GM21723 (cell line): ENCODE measurements at regions not wholly inside any gene's neighbourhood (a gene's known extent, or its start where the extent isn't known, plus 50 kb on each side); places are given as distances from the start of the nearest gene placed in this dataset.
"Not testable (repeated sequence)": the region's sequence is repeated elsewhere in the genome, so short reads cannot be mapped to it uniquely, and the experiment has no call there.

Source experiments
- ATAC-seq: cut with Tn5 transposase; IDR thresholded peaks from one replicate; pipeline ENCODE4 v1.9.1; 2021; ENCODE audit warnings: mild to moderate bottlenecking, moderate library complexity; ENCODE audit not compliant: unreplicated experiment

DNA sequence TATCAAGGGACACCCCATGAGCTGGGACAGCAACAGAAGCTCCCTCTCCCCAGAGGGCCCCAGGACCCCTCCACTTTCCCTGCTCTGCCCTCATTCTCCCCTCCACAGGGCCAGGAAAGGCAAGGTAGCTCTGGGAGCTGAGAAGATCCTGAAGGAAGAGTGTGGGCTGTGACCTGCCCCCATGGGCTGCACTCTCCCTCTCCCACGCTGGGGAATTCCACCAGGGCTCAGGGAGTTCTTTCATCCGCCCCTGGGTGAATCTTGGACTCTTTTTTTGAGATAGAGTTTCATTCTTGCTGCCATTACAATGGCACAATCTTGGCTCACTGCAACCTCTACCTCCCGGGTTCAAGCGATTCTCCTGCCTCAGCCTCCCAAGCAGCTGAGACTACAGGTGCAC lies 73.8 kb downstream of the C9orf50 start:
- ATAC-seq = no peak

DNA sequence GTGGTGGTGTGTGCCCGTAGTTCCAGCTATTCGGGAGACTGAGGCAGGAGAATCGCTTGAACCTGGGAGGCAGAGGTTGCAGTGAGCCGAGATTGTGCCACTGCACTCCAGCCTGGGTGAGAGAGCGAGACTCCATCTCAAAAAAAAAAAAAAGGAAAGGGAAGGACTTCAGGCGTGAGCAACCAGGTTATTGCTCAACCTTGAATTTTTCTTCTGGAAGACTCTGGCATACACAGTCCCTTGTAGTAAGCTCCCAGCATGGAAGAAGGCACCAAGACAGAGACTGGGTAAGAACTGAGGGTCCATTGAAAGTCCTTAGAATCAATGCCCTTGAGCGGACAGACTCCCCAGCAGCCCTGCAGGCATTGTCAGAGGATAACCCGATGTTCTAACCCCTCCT lies 75.0 kb downstream of the C9orf50 start:
- not testable (repeated sequence) for ATAC-seq

DNA sequence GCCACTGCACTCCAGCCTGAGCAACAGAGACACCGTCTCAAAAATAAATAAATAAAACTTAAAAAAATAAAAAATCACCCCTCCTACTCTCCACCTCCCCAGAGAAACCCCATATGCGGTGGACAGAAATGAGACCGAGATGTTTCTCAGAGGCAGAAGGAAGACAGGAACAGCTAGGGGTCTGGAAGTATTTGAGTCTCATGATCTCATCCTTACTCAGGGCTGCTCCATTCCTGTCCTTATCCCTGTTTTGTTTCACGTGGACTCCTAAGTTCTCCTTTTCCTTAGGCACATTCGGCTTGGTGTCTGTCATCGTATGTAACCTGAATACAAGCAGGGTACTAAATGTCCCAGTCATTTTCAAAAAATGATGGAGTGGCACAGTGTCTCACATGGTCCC lies 76.1 kb downstream of the C9orf50 start:
- no peak for ATAC-seq

DNA sequence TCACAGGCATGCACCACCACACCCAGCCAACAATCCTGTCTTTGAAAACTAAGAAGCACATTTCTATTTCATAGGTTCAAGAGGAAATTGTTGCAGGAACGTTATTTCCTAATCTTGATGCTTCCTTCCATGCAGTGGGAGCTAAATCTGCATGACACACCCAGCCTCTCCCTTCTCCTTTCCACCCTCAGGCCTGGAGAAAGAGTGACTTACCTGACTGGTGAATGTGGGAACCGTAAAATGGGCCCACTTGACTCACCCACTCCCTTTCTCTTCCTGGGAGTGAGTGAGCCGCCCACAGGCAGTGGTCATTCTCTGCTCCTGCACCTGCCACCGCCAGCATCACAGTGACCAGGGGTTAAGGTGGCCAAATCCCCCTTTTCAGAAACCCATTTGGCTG lies 78.2 kb downstream of the C9orf50 start:
- no peak for ATAC-seq

DNA sequence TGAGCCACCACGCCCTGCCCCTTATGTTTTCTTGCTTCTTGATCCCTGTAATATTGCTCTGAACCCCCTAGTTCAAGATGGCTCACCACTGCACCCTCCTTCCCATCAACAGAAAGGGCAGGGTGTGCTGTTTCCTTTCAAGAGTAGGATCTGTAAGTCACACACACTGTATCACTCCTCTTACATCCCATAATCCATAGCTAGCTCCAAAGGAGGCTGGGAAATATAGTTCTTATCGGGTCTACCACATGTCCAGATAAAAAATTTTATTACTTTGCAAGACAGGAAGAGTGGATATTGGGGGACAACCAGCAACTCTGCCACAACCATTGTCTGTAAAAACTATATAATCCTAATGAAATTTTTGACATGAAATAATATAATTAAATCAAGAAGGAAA lies 79.6 kb downstream of the C9orf50 start:
- no peak for ATAC-seq

DNA sequence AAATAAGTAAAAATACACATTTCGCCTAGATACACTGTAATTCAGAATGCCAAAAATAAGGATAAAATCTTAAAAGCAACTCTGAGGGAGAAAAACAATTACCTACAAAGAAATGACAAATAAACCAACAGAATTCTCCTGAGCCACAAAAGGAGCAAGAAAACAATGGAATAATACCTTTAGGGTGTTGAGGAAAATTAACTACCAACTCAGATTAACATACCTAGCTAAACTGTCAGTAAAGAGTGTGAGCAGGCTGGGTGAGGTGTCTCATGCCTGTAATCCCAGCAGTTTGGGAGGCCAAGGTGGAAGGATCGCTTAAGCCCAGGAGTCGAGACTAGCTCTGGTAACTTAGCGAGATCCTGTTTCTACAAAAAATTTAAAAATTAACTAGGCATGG lies 81.5 kb downstream of the C9orf50 start:
- no peak for ATAC-seq

DNA sequence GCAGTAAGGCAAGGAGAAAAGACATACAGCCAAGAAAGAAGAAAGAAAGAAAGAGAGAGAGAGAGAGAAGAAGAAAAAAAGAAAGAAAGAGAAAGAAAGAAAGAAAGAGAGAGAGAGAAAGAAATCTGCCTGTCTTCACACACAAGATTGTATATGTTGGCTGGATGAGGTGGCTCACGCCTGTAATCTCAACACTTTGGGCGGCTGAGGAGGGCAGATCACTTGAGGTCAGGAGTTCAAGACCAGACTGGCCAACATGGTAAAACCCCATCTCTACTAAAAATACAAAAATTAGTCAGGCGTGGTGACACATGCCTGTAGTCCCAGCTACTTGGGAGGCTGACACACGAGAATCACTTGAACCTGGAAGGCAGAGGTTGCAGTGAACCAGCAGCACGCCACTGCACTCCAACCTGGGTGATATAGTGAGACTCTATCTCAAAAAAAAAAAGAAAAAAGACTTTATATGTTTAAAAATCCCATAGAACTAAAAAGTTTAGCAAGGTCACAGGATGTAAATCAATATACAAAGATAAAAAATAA lies 89.0 kb downstream of the C9orf50 start:
- ATAC-seq = not testable (repeated sequence)

DNA sequence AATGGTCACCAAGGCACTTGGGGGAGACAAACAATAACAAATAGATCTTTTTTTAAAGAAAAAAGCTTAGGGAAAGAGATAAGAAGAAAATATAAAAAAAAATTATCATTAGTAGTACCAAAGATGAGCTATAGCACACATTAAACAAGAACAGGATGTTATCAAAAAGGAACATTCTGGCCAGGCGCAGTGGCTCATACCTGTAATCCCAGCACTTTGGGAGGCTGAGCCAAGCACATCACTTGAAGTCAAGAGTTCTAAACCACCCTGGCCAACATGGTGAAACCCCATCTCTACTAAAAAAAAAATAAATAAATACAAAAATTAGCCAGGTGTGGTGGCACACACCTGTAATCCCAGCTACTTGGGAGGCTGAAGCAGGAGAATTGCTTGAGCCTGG lies 92.9 kb downstream of the C9orf50 start:
- ATAC-seq = not testable (repeated sequence)

DNA sequence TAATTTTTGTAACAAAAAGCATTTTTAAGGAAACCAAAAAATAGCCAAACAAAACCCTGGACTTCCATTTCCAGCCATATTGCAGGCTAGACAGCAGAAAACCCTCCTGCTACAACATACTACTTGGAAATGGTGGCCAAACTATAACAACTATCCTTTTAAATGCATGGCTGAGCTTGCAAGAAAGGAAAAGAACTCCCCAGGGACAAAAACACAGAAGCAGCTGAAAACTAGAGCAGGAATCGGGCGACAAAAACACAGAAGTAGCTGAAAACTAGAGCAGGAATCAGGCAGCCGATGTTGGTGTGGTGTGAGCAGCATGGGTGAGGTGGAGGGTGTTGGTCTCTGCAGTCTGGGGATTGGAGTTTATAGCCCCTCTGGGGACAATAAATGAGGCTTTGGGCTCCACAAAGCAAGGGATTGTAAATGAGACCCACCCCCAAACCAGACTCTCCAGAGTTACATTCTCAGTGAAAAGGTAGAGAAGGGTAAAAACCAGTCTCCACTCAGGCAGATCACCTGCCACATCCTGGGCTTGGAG lies 95.2 kb downstream of the C9orf50 start:
- no peak for ATAC-seq

DNA sequence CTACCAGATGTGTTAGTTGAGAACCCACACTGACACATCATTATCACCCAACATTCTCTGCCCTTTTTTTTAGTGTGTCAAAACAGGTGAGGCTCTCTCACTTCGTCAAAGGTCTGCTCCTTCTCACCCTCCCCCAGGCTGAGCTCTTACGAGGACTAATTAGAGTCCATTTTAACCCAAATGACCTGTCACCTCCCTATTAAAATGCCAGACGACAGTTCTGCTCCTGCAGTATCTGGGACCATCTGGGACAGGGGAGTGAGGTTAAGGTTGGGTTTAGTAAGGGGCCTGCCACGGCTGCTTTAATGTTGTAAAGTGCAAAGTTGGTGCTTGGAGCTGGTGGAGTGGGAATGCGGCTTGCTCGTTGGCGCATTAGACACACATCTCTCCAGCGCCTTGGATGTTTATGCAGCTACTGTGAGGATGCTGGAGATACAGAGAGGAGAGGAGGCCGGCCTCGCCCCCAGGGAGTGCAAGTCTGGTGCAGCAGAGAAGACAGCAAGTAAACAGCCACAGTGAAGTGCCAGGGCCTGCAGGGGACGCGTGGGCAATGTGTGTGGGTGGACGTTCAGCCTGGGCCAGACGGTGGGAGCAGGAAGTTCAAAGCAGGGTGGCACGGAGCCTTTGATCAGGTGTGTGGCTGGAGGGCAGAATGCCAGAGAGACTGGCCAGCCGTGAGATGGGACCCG lies 96.2 kb downstream of the C9orf50 start:
- no peak for ATAC-seq

DNA sequence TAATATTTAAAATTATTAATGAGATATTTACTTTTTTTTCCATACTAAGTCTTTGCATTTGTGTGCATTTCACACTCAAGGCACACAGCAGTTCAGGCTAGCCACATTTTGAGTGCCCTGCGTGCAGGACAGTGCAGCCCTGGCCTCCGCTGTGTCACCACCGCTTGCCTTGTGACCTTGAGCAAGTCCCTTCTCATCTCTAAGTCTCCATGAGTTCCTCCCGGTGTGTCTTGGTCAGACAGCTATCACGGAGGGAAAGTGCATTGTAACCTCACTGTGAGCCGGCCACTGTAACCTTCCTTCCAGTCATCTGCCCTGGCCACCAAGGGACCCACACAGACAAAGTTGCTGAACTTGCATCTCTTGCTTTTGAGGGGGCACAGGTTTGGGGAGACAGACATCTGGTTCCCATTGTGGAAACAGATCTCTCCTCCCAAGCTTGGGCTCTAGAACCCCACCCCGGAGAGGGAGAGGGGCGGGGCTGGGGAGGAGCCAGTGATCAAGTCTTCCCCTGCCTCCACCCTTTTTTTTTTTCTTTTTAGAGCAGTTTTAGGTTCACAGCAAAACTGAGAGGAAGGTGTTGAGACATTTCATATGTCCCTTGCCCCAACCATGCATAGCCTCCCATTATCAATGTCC lies 96.8 kb downstream of the C9orf50 start:
- no peak for ATAC-seq

DNA sequence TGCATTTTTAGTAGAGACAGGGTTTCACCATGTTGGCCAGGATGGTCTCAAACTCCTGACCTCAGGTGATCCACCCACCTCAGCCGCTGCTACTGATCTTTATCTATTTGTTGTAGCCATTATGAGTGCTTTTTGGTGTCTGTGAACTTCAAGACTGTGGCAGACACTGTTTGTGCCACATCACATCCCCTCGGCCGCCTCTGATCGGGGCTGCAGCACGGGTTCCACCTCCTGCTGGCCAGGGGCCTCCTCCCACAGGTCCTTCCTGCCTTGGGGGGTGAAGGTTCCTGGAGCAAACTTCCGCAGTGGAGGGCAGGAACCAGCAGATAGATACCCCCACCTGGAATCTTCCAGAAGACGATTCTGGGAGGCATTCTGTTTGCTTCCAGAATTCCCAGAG lies 98.5 kb downstream of the C9orf50 start:
- ATAC-seq = no peak

DNA sequence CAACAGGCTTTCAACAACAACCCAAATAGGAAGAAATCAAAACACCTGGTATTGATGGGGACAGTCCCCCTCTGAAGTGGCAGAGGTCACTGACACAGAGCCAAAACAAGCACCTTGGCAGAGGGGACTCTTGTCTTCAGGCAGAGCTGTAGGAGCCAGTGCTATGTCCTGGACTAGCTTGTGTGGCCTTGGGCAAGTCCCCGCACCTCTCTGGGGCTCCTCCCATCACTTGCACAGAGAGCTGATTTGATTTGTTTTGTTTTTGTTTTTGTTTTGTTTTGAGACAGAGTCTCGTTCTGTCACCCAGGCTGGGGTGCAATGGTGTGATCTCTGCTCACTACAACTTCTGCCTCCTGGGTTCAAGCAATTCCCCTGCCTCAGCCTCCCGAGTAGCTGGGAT lies 100.8 kb downstream of the C9orf50 start:
- no peak for ATAC-seq

DNA sequence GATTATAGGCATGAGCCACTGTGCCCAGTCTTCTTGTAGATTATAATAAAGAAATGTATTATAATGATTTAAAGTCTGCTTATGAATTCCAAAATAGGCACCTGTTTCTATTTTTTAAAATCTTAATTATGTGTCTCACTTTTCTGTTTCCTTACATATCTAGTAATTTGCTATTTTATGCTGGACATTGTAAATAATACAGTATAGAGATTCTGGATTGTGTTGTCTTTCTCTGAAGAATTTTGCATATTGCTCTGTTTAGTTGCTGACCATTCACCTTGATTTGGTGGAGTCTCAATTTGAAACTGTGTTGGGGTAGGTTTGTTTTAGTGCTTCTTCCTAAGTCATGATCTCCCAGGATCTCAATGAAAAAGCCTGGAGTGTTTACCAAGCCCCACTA lies 102.8 kb downstream of the C9orf50 start:
- ATAC-seq = no peak

DNA sequence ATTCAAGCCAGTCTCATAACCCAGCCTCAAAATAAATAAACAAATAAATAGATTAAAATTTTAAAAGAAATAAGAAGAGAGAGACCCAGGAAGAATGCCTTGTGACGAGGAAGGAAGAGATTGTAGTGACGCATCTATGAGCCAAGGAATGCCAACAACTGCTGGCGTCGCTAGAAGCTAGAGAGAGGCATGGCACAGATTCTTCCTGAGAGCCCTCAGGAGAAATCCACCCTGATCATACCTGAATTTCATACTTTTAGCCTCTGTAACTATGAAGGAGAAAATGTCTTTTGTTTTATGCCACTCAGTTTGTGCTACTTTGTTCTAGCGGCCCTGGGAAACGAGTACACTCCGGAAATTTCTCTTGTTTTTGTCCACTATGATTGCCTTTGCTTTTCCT lies 103.9 kb downstream of the C9orf50 start:
- no peak for ATAC-seq

DNA sequence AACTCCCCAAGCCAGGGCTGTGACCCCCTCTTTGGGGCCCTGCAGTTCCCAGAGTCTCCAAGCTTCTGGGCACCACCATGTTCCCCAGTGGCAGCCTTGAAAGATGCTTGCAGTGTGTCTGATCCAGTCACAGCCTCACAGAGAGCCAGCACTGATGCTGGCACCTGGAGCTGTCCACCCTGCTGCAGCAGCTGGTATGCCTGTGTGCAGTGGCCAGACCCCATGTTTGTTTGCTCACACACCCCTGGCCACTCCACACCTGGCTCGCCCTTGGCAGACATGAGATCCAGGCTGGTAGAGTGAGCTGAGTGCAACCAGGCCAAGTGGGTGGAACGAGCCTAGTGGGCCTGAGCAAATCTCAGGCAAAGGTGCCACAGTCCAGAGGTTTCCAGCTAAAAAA lies 106.0 kb downstream of the C9orf50 start:
- no peak for ATAC-seq

DNA sequence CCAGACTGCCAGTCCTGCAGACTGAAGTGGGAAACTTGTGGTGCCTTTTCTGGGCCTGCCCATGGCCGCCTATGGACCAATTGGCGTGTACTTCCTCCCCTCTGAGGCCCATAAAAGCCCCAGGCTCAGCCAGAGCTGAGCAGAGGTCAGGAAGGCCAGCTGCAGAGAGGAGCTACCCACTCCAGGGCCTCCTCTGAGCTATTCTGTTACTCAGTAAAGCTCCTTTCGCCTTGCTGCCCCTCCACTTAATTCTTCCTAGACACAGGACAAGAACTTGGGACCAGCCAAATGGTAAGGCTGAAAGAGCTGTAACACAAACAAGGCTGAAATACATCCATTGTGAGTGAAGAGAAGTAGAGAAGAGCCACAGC lies 106.4 kb downstream of the C9orf50 start:
- ATAC-seq = no peak

DNA sequence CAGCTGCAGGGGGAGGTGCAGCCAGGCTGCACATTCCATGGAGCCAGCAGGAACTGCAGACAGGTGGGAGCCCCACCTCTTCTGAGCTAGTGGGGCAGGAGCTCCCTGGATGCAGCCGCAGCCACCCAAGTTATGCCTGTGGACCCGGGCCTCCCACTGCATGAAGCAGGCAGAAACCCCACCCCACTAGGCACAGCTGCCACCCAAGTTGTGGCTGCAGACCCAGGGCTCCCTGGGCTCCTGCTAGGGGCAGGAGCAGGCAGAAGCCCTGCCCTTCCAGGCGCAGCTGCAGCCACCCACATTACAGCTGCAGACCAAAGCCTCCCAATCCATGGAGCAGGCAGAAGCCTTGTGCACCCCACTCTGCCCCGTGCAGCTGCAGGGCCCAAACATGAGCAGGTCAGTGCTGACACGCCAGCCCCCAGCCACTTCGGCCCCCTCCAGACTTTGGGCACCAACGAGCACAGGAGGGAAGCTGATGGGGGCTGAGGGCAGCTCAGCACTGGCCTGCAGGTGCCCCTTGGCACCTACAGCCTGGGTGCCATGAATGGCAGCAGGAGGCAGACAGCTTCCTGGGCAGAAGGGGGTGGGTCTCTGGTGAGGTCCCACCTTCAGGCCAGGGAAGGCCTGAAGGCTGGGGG lies 106.9 kb downstream of the C9orf50 start:
- no peak for ATAC-seq

DNA sequence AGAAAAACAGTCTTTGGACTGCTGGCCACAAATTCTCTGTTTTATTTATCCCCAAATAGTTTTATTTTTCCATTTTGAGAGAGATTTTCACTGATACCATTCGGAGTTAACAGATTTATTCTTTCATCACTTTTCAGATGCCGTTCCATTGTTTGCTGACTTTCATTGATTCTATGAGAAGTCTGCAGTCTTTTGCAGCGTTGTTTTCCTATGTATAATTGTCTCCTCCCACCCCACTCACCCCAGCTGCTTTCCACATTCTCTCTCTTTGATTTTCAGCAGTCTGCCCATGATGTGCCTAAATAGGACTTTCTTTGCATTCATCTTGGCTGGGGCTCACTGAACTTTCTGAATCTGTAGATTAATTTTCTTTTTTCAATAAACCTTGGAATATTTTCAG lies 107.6 kb downstream of the C9orf50 start:
- ATAC-seq = no peak

DNA sequence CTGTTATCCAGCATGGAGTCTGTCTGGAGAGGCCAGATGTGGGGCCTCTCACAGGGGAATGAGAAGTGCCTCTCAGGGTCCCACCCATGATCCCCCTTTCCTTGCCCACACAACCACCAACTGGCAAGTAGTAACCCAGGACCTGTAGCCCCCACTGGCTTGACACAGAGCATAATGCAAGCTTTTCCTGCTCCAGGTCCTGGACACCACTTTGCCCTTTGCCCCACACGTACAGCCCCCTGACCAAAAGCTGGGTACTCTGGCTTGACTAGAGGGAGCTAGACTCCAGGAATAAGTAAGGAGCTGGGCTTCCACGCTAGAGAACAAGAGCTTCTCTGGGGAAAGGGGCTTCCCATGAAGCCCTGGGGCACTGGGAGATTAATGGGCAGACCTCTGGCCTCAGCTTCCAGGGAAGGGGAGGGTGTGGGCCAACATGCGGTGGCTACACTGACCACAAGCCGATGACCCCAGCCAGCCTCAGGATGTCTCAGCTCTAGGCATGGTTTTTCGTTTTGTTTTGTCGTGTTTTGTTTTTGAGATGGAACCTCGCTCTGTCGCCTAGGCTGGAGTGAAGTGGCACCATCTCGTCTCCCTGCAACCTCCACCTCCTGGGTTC lies 109.5 kb downstream of the C9orf50 start:
- ATAC-seq = no peak

DNA sequence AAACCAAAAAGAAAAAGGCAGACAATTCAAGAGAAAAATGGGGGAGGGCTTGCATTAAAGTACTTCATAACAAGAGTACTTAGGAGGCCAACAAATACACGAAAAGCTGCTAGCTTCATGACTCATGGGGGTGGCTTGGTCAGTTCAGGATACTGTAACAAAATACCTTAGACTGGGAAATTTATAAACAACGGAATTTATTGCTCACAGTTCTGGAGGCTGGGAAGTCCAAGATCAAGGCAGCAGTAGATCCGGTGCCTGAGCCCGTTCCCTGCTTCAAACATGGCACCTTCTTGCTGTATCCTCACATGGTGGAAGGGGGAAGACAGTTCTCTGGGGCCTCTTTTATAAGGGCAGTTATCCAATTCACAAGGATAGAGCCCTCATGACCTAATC lies 111.4 kb downstream of the C9orf50 start:
- ATAC-seq = no peak

DNA sequence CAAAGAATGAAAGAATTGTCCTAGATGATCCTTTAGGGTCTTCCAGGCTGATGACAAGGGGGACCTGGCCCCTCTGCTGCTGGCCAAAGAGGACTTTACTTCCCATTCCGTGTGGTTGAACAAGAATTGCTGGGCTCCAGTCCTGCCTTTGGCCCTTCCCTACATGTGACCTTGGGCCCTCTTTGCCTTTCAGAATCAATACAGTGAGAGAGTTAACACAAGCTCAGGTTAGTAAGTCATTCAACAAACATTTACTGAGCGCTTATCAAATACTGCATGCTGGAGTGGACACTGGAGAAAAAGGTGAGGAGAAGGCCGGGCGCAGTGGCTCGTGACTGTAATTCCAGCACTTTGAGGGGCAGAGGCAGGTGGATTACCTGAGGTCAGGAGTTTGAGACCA lies 113.1 kb downstream of the C9orf50 start:
- ATAC-seq = no peak
